Mucosa of descending colon (tissue), 3 donors: ENCODE measurements at regions not wholly inside any gene's neighbourhood (a gene's known extent, or its start where the extent isn't known, plus 50 kb on each side); places are given as distances from the start of the nearest gene placed in this dataset.
A peak's percentile ranks its signal among the peaks of the same experiment; 100 is the strongest.
"Not testable (repeated sequence)": the region's sequence is repeated elsewhere in the genome, so short reads cannot be mapped to it uniquely, and the experiment has no call there.

ENCODE experiments used
- ATAC-seq: fragments of 200-7000 bp; cut with Tn5 transposase; one replicate; pipeline ENCODE4 v1.9.1; 2020; ENCODE audit warnings: mild to moderate bottlenecking, moderate library complexity
- DNase-seq, 3 donors: peaks; one replicate each; pipeline ENCODE4 v3.0.0-alpha.2; 2020
- H3K36me3 ChIP-seq: fragments of 200-600 bp; one replicate; pipeline ENCODE4 v1.8.0; 2021; ENCODE audit warnings: low read depth, mild to moderate bottlenecking
- H3K4me1 ChIP-seq: fragments of 200-600 bp; one replicate; pipeline ENCODE4 v1.8.0; 2021; ENCODE audit warnings: low read depth, mild to moderate bottlenecking
- H3K4me3 ChIP-seq: fragments of 200-600 bp; one replicate; pipeline ENCODE4 v1.8.0; 2021; ENCODE audit warnings: mild to moderate bottlenecking
- H3K9me3 ChIP-seq: fragments of 200-600 bp; one replicate; pipeline ENCODE4 v1.8.0; 2021; ENCODE audit warnings: mild to moderate bottlenecking
- CTCF ChIP-seq: fragments of 200-600 bp; IDR thresholded peaks from one replicate; pipeline ENCODE4 v1.8.0; 2022; ENCODE audit warnings: antibody characterized with exemption, mild to moderate bottlenecking
- intact Hi-C, 2 donors: fragments of 100-400 bp; cut with DNase I in 1 of 2; cut with micrococcal nuclease in 1 of 2; formaldehyde crosslinking; loops; one replicate each; pipeline versions ENCODE4 v1.11.0 to v1.11.1; 2022; cut with DNase I, micrococcal nuclease
- donor health status: DM: no; HTN: no; CAD: no; lungs with moderate emphysema.
- donor health status: DM: no; HTN: no; CAD: no.
- donor health status: DM: no; HTN: yes; CAD: no.

DNA sequence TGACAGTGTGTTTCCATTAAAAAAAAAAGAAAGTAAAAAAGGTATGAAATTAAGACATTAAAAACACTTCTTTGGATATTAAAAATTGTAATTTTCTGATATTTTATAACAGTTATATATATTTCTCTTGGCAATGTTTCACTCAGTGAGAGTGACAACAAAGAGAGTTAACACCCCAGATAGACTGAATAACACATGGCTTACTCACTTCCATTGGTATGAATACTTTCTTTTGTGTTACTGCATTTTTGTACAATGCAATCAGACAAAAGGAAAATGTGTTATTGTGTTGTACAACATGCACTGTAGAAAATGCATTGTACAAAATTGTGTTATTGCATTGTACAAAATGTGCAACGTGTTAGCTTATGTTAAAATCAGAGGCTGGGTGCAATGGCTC is 676.6 kb upstream of the AMELY start:
- H3K9me3 ChIP-seq, H3K4me3 ChIP-seq, intact Hi-C loops, ATAC-seq, DNase-seq, H3K4me1 ChIP-seq, H3K36me3 ChIP-seq: not testable (repeated sequence)

DNA sequence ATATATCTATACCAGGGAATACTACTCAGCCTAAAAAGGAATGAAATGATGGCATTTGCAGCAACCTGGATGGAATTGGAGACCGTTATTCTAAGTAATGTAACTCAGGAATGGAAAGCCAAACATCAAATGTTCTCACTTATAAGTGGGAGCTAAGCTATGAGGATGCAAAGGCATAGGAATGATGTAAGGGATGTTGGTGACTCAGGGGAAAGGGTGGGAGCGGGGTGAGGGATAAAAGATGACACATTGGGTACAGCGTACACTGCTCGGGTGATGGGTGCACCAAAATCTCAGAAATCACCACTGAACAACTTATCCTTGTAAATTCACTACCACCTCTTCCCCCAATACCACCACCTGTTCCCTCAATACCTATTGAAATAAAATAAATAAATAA is 651.0 kb upstream of the AMELY start:
- H3K9me3 ChIP-seq, result no peaks in the 10 kb centered on the region
- H3K4me1 ChIP-seq, result no peaks in the 10 kb centered on the region
- no peaks in the 10 kb centered on the region for H3K36me3 ChIP-seq
- TF ChIP-seq CTCF, result no peak
- no peak for DNase-seq
- ATAC-seq, result no peak
- intact Hi-C loops, result no loop called here
- no peak overlapping the region for H3K4me3 ChIP-seq

DNA sequence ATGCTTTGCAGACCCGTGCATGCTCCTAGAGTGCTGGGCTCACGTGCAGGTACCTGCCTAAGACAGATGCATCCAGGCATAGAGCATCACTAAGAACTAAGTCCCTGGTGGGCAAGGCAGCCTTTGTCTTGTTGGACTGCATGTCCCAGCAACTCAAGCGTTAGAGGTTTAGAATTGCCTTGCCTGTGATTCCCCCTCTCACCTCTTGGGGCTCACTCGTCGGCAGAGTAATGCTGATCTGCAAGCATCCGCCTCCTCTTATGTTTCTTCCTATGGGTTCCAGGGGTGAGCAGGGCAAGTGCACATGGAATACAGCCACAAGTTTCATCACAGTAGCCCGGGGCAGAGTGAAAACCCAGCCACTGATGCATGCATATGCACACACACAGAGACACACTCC is 646.1 kb upstream of the AMELY start:
- Histone ChIP-seq H3K4me3 (no peak overlapping the region), H3K36me3 (no peaks in the 10 kb centered on the region), H3K9me3 (no peaks in the 10 kb centered on the region), H3K4me1 (no peaks in the 10 kb centered on the region)
- ATAC-seq (no peak), DNase-seq (peak in 1 of 3 donors; percentile 3)
- intact Hi-C loops, result no loop called here
- TF ChIP-seq CTCF, result no peak

GRCh38 chrY:7555006-7555405 is 643.5 kb upstream of the AMELY start:
- Histone ChIP-seq H3K9me3 (no peaks in the 10 kb centered on the region), H3K4me3 (no peak overlapping the region), H3K36me3 (no peaks in the 10 kb centered on the region), H3K4me1 (no peaks in the 10 kb centered on the region)
- TF ChIP-seq CTCF, result no peak
- no peak for ATAC-seq
- intact Hi-C loops, result no loop called here
- no peak for DNase-seq

DNA sequence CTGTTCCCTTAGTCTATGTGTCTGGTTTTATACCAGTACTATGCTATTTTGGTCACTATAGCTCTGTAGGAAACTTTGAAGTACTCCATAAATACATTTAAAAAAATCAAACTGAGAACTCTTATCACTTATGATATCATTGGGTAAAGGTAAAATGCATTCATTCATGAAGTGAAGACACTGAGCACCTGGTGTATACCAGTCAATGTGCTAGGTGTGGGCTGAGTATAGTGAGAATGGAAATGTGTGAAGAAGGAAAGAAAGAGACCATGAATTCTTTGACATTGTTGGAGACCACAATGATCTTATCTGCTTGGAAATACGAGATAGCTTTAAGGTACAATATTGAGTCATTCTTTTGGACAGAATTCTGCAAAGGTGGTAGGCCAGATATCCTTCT is 633.5 kb upstream of the AMELY start:
- intact Hi-C loops, result no loop called here

DNA sequence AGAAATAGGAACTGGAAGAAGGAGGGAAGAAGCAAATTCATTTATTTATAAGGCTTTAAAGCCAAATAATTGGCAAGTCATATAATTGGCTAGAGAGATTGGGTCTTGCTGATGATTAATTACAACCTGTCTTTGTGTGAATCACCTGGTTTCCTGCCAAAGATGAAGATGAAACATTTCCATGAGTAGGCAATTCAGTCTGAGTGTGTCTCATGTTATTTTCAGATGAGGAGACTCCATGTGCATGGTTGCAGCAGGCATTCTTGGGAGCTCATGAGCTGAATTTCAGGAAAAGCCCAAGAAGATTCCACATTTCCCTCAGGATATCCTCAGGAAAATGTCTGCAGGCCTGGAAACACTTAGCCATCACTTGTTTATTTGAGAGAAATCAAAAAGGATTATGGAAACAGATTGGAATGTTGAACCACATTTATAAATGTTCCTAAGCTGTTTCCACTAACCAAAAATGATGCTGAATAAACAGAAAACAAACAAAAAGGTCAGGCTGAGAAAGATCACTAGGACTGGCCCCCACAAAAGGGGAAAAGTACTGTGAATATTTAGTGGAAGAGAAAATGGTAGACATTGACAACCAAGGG is 632.7 kb upstream of the AMELY start:
- H3K9me3 ChIP-seq, result no peaks in the 10 kb centered on the region
- TF ChIP-seq CTCF, result no peak
- H3K4me1 ChIP-seq, result no peaks in the 10 kb centered on the region
- no peak overlapping the region for H3K4me3 ChIP-seq
- ATAC-seq, result no peak
- DNase-seq, result no peak
- no peaks in the 10 kb centered on the region for H3K36me3 ChIP-seq
- intact Hi-C loops, result no loop called here

More for the DNA sequence above, 633.5 kb upstream of the AMELY start:
- ATAC-seq (no peak), DNase-seq (no peak)
- Histone ChIP-seq H3K4me1 (no peaks in the 10 kb centered on the region), H3K9me3 (no peaks in the 10 kb centered on the region), H3K36me3 (no peaks in the 10 kb centered on the region), H3K4me3 (no peak overlapping the region)
- no peak for TF ChIP-seq CTCF
